ENCODE measurements at regions not wholly inside any gene's neighbourhood (a gene's known extent, or its start where the extent isn't known, plus 50 kb on each side); places are given as distances from the start of the nearest gene placed in this dataset.

DNA sequence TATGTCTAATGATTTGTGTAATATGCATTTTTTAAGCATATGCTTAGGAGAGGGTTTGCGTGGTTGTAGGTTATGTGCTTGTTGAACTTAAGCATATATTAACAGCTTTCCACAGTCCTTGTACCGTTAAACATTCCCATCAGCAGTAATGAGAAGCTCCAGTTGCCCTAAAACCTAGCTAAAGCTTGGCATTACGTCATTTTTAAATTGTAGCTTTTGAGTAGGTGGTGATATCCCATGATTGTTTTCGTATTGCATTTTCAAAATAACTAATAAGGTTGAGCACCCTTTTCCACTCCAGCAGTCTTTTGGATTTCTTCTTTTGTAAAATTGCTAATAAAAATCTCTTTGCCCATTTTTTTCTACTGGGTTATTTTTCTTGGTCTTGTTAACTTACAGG, 453.1 kb upstream of the GCFC2 start:
- ATAC-seq (ENCODE audit: insufficient read depth, low read depth), result no peak
- no peaks in the 10 kb centered on the region for H3K79me2 ChIP-seq (ENCODE audit: insufficient read depth, low read length)

DNA sequence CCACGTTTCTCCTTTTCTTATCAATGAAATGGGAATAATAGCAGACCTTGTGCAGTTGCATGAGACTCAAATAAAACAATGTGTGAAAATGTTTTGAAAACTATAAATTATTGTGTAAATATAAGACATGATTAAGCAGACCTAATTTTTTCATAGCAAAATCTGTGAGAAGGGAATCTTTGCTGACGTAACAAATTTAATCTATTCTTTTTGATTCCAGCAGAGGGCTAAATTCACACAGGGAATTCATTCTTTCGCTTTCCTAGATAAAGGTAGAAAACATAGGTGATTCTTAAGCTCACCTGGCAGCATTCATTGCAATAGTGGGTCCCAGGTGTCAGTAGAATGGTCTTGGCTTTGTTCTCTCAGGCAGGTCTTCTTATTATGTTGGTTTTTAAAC, 450.0 kb upstream of the GCFC2 start:
- Histone ChIP-seq H3K9me3 (ENCODE audit: insufficient read depth, low read length, severe bottlenecking) (no peaks in the 10 kb centered on the region), H4K20me1 (ENCODE audit: insufficient read depth, low read length) (no peaks in the 10 kb centered on the region)

More for the DNA sequence above, 453.1 kb upstream of the GCFC2 start:
- Histone ChIP-seq H3K4me2 (ENCODE audit: insufficient read depth, low read length) (no peak overlapping the region), H4K20me1 (ENCODE audit: insufficient read depth, low read length) (no peaks in the 10 kb centered on the region), H2AFZ (ENCODE audit: low read depth, low read length) (no peak overlapping the region), H3K36me3 (ENCODE audit: insufficient read depth, low read length) (no peaks in the 10 kb centered on the region), H3K9me3 (ENCODE audit: insufficient read depth, low read length, severe bottlenecking) (no peaks in the 10 kb centered on the region), H3K9ac (ENCODE audit: low read depth, low read length) (no peak overlapping the region), H3K27me3 (ENCODE audit: insufficient read depth, low read length, poor library complexity) (no peaks in the 10 kb centered on the region), H3K4me1 (ENCODE audit: insufficient read depth, low read length) (no peaks in the 10 kb centered on the region), H3K27ac (ENCODE audit: low read length) (no peak overlapping the region), H3K4me3 (ENCODE audit: low read depth in 1 of 2, low read length in 2 of 2) (no peak overlapping the region)
- DNase-seq, result no peak
- TF ChIP-seq EZH2 (IDR thresholded peaks at IDR 0.05; ENCODE audit: borderline replicate concordance, low read depth, low read length, severe bottlenecking), result no peak
- TF ChIP-seq, protein P1, sequence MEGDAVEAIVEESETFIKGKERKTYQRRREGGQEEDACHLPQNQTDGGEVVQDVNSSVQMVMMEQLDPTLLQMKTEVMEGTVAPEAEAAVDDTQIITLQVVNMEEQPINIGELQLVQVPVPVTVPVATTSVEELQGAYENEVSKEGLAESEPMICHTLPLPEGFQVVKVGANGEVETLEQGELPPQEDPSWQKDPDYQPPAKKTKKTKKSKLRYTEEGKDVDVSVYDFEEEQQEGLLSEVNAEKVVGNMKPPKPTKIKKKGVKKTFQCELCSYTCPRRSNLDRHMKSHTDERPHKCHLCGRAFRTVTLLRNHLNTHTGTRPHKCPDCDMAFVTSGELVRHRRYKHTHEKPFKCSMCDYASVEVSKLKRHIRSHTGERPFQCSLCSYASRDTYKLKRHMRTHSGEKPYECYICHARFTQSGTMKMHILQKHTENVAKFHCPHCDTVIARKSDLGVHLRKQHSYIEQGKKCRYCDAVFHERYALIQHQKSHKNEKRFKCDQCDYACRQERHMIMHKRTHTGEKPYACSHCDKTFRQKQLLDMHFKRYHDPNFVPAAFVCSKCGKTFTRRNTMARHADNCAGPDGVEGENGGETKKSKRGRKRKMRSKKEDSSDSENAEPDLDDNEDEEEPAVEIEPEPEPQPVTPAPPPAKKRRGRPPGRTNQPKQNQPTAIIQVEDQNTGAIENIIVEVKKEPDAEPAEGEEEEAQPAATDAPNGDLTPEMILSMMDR (IDR thresholded peaks at IDR 0.05; ENCODE audit: borderline replicate concordance, extremely low read depth, low read length, poor library complexity, severe bottlenecking), result no peak

DNA sequence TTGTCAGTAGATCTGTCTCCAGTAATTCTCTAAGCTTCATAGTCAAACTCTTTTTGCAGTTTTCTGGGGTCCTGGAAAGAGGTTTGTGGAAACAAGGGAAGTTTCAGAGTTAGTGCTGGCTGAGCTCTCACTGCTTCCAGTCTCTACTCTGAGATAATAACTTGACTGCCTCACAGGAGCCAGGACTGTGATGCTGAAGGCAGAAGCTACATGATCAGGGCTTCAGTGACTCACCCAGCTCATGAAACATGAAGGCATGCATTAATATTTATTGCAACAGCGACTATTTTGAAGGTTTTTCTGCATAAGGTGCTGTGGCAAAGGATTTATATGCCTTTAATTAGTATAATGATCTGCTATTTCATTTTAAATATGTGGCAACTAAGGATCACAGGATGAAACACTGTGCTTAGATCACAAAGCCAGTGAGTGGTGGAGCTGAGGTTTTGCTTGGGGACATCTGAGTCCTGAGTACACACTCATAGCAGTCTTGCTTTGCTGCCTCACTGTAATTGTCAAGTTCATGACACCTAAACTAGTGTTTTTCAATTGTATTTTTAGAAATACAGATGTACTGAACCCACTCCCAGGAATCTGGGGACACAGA, 448.4 kb upstream of the GCFC2 start:
- Histone ChIP-seq H3K4me1 (ENCODE audit: insufficient read depth, low read length) (no peaks in the 10 kb centered on the region), H3K9me3 (ENCODE audit: insufficient read depth, low read length, severe bottlenecking) (no peaks in the 10 kb centered on the region), H4K20me1 (ENCODE audit: insufficient read depth, low read length) (no peaks in the 10 kb centered on the region), H3K9ac (ENCODE audit: low read depth, low read length) (no peak overlapping the region), H2AFZ (ENCODE audit: low read depth, low read length) (no peak overlapping the region), H3K79me2 (ENCODE audit: insufficient read depth, low read length) (no peaks in the 10 kb centered on the region), H3K36me3 (ENCODE audit: insufficient read depth, low read length) (no peaks in the 10 kb centered on the region), H3K27me3 (ENCODE audit: insufficient read depth, low read length, poor library complexity) (no peaks in the 10 kb centered on the region), H3K27ac (ENCODE audit: low read length) (no peak overlapping the region), H3K4me2 (ENCODE audit: insufficient read depth, low read length) (no peak overlapping the region), H3K4me3 (ENCODE audit: low read depth in 1 of 2, low read length in 2 of 2) (no peak overlapping the region)
- DNase-seq (no peak), ATAC-seq (ENCODE audit: insufficient read depth, low read depth) (no peak)
- no peak for TF ChIP-seq EZH2 (IDR thresholded peaks at IDR 0.05; ENCODE audit: borderline replicate concordance, low read depth, low read length, severe bottlenecking)
- TF ChIP-seq, protein P1 (IDR thresholded peaks at IDR 0.05; ENCODE audit: borderline replicate concordance, extremely low read depth, low read length, poor library complexity, severe bottlenecking), result no peak

More for the DNA sequence above, 450.0 kb upstream of the GCFC2 start:
- no peaks in the 10 kb centered on the region for H3K36me3 ChIP-seq (ENCODE audit: insufficient read depth, low read length)
- no peak for ATAC-seq (ENCODE audit: insufficient read depth, low read depth)
- H3K9ac ChIP-seq (ENCODE audit: low read depth, low read length), result no peak overlapping the region
- no peak overlapping the region for H3K4me3 ChIP-seq (ENCODE audit: low read depth in 1 of 2, low read length in 2 of 2)
- DNase-seq, result no peak
- H3K27ac ChIP-seq (ENCODE audit: low read length), result no peak overlapping the region
- H3K27me3 ChIP-seq (ENCODE audit: insufficient read depth, low read length, poor library complexity), result no peaks in the 10 kb centered on the region
- no peak overlapping the region for H2AFZ ChIP-seq (ENCODE audit: low read depth, low read length)
- no peak for TF ChIP-seq EZH2 (IDR thresholded peaks at IDR 0.05; ENCODE audit: borderline replicate concordance, low read depth, low read length, severe bottlenecking)
- TF ChIP-seq, protein P1 (IDR thresholded peaks at IDR 0.05; ENCODE audit: borderline replicate concordance, extremely low read depth, low read length, poor library complexity, severe bottlenecking), result no peak
- no peaks in the 10 kb centered on the region for H3K4me1 ChIP-seq (ENCODE audit: insufficient read depth, low read length)
- H3K4me2 ChIP-seq (ENCODE audit: insufficient read depth, low read length), result no peak overlapping the region
- H3K79me2 ChIP-seq (ENCODE audit: insufficient read depth, low read length), result no peaks in the 10 kb centered on the region
